Prostate gland (tissue), 2 donors: ENCODE measurements at regions not wholly inside any gene's neighbourhood (a gene's known extent, or its start where the extent isn't known, plus 50 kb on each side); places are given as distances from the start of the nearest gene placed in this dataset.

Source experiments
- DNase-seq: peaks from one replicate; pipeline ENCODE4 v3.0.0-alpha.2; 2019; ENCODE audit warnings: low spot score
- H3K27ac ChIP-seq, 2 donors: fragments of 200-600 bp; sonication (generic); 2 replicates each; pipeline ENCODE4 v1.5.1; 2017 to 2019
- H3K27me3 ChIP-seq: fragments of 200-600 bp; sonication (generic); replicated peaks from 2 replicates; pipeline ENCODE4 v1.5.1; 2019; ENCODE audit not compliant: insufficient read depth
- H3K36me3 ChIP-seq, 2 donors: fragments of 200-600 bp; sonication (generic); 1 replicate in 1 of 2; 2 replicates in 1 of 2; pipeline versions ENCODE4 v1.5.1 to v1.8.1; 2017 to 2019
- H3K4me1 ChIP-seq: fragments of 200-600 bp; sonication (generic); replicated peaks from 2 replicates; pipeline ENCODE4 v1.5.1; 2019
- H3K4me3 ChIP-seq, 2 donors: fragments of 200-600 bp; sonication (generic); 2 replicates each; pipeline ENCODE4 v1.5.1; 2017 to 2019
- H3K9me3 ChIP-seq: fragments of 200-600 bp; sonication (generic); 2 replicates; pipeline ENCODE4 v1.5.1; 2017
- CTCF ChIP-seq, 4 experiments: fragments of 200-600 bp in 2 of 4; fragments of 450-650 bp in 2 of 4; sonication (generic) in 2 of 4; IDR thresholded peaks; 1 replicate in 3 of 4; 2 replicates in 1 of 4; pipeline ENCODE4 v1.5.1; 2016 to 2019; ENCODE audit warnings: antibody characterized with exemption in 4 of 4, mild to moderate bottlenecking in 2 of 4, moderate library complexity in 2 of 4
- POLR2A ChIP-seq: fragments of 450-650 bp; IDR thresholded peaks from one replicate; pipeline ENCODE4 v1.6.1; 2016; ENCODE audit warnings: antibody characterized with exemption, mild to moderate bottlenecking
- POLR2AphosphoS5 ChIP-seq: sonication (generic); formaldehyde crosslinking; IDR thresholded peaks from one replicate; pipeline ENCODE4 v1.6.1; 2017; ENCODE audit warnings: antibody characterized with exemption
- WGBS: methylation state at CpG from one replicate; pipeline ENCODE4 v1.1.5; 2018; 5-methylcytosine and 5-hydroxymethylcytosine counted together
- intact Hi-C: fragments of 100-400 bp; cut with DNase I; formaldehyde crosslinking; loops from one replicate; pipeline ENCODE4 v1.14.2; 2022

- no peaks in the 10 kb centered on the region for H3K27me3 ChIP-seq
- no peak for DNase-seq
- no peak overlapping the region for H3K27ac ChIP-seq
- no peaks in the 10 kb centered on the region for H3K9me3 ChIP-seq
- H3K4me3 ChIP-seq: no peak overlapping the region
- intact Hi-C loops: no loop called here
- H3K4me1 ChIP-seq: no peaks in the 10 kb centered on the region
- TF ChIP-seq POLR2A: no peak
- TF ChIP-seq CTCF (IDR thresholded peaks at IDR 0.05): no peak
- no peak for TF ChIP-seq POLR2AphosphoS5
- WGBS: 45% methylated on average over 4 of the region's 4 CpGs
- H3K36me3 ChIP-seq: no peaks in the 10 kb centered on the region
These were observed 50.3 kb upstream of the LY86 start for GRCh38 chr6:6538261-6538660.
